Coronary artery (tissue), 2 donors: ENCODE measurements at regions not wholly inside any gene's neighbourhood (a gene's known extent, or its start where the extent isn't known, plus 50 kb on each side); places are given as distances from the start of the nearest gene placed in this dataset.

Source experiments
- DNase-seq: peaks from one replicate; pipeline ENCODE4 v3.0.0-alpha.2; 2017; ENCODE audit warnings: low spot score
- H3K27ac ChIP-seq, 2 donors: fragments of 200-600 bp; sonication (generic); one replicate each; pipeline ENCODE4 v1.5.1; 2016 to 2019
- H3K4me3 ChIP-seq: fragments of 200-600 bp; sonication (generic); 2 replicates; pipeline ENCODE4 v1.5.1; 2016; ENCODE audit warnings: mild to moderate bottlenecking, moderate library complexity
- TF ChIP-seq, protein P1 (sequence below): fragments of 200-600 bp; sonication (generic); IDR thresholded peaks from one replicate; pipeline ENCODE4 v1.5.1; 2019; ENCODE audit warnings: antibody characterized with exemption

DNA sequence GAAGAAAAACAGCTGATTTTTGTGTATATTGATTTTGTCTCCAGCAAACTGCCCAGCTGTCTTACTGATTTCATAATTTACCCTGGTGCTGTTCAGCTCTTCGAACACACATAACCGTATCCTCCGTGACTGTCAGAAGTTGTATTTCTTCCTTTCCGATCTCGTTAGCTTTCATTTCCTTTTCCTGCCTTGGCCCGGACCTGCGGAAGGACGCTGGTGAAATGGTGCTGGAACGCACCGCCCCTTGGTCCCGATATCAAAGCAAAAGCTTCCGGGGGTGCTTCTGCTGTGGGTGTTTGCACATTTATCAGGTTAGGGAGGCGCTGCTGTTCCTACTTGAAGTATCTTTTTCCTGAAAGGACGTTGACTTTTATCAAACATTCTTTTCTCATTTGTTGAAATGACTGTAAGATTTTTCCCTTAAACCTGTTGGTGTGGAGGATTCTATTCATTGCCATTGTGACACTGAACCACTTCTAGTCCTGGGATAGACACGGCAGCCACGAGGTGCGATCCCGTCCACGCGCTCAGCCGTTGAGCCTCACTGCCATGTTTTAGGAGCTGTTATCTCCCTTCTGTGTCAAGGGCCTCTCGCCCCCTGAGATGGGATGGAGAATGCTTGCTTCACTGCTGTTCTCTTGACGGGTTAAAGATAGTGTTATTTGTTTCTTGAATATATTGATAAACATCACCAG, 72.6 kb downstream of the FOXL3 start:
- DNase-seq: no peak
- H3K27ac ChIP-seq: no peak overlapping the region
- H3K4me3 ChIP-seq: peak overlapping the region; percentile 20
- TF ChIP-seq, protein P1, sequence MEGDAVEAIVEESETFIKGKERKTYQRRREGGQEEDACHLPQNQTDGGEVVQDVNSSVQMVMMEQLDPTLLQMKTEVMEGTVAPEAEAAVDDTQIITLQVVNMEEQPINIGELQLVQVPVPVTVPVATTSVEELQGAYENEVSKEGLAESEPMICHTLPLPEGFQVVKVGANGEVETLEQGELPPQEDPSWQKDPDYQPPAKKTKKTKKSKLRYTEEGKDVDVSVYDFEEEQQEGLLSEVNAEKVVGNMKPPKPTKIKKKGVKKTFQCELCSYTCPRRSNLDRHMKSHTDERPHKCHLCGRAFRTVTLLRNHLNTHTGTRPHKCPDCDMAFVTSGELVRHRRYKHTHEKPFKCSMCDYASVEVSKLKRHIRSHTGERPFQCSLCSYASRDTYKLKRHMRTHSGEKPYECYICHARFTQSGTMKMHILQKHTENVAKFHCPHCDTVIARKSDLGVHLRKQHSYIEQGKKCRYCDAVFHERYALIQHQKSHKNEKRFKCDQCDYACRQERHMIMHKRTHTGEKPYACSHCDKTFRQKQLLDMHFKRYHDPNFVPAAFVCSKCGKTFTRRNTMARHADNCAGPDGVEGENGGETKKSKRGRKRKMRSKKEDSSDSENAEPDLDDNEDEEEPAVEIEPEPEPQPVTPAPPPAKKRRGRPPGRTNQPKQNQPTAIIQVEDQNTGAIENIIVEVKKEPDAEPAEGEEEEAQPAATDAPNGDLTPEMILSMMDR: no peak

- Histone ChIP-seq H3K27ac (no peak overlapping the region), H3K4me3 (no peak overlapping the region)
- TF ChIP-seq, protein P1: no peak
- DNase-seq: no peak
These were observed 73.7 kb downstream of the FOXL3 start for GRCh38 chr7:363626-364025.

- TF ChIP-seq, protein P1: no peak
- H3K4me3 ChIP-seq: no peak overlapping the region
- DNase-seq: no peak
- H3K27ac ChIP-seq: no peak overlapping the region
These were observed 74.6 kb downstream of the FOXL3 start for GRCh38 chr7:364536-364935.

- TF ChIP-seq, protein P1: no peak
- DNase-seq: no peak
- no peak overlapping the region for H3K27ac ChIP-seq
- no peak overlapping the region for H3K4me3 ChIP-seq
These were observed 75.6 kb downstream of the FOXL3 start for GRCh38 chr7:365593-365992.

DNA sequence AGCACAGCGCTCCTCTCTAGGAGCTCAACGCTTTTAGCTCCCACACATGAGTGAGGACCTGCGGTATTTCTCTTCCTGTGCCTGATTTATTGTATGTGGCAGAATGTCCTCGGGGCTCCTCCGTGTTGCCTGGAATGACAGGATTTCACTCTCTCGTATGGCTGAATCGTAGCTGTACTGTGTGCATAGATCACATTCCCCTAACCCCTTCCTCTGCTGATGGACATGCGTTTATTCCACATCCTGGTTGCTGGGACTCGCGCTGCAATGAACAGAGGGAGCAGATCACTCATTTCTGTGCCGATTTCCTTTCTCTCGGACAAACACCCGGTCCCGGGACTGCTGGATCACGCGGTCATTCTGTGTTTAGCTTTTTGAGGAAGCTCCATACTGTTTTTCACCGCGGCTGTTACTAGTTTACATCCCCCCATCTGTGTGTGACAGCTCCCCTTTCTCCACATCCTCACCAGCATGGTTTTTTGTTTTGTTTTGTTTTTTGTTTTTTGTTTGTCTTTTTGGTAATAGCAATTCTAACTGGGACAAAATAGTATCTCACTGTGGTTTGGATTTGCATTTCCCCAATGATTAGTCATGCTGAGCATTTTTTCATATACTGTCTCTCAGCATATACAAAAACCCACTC, 76.3 kb downstream of the FOXL3 start:
- Histone ChIP-seq H3K27ac (no peak overlapping the region), H3K4me3 (peak overlapping the region; percentile 47)
- TF ChIP-seq, protein P1: no peak
- no peak for DNase-seq

- DNase-seq: no peak
- TF ChIP-seq, protein P1: no peak
- no peak overlapping the region for H3K27ac ChIP-seq
- no peak overlapping the region for H3K4me3 ChIP-seq
These were observed 77.5 kb downstream of the FOXL3 start for GRCh38 chr7:367351-367901.
